Choroid plexus epithelial cell (primary cell): ENCODE measurements at regions not wholly inside any gene's neighbourhood (a gene's known extent, or its start where the extent isn't known, plus 50 kb on each side); places are given as distances from the start of the nearest gene placed in this dataset.
"Not testable (repeated sequence)": the region's sequence is repeated elsewhere in the genome, so short reads cannot be mapped to it uniquely, and the experiment has no call there.

ENCODE experiments used
- DNase-seq: peaks from one replicate; pipeline ENCODE4 v3.0.0-alpha.2; 2010; ENCODE audit warnings: low read depth
- H3K4me3 ChIP-seq: 2 replicates; pipeline ENCODE4 v1.5.1; 2011; ENCODE audit warnings: low read depth, mild to moderate bottlenecking, control low read depth, low read length, moderate library complexity
- CTCF ChIP-seq: conservative IDR thresholded peaks from 2 replicates; pipeline ENCODE4 v1.5.1; 2011; ENCODE audit warnings: low read depth, mild to moderate bottlenecking, control low read depth, inconsistent platforms, low read length, moderate library complexity

- no peak overlapping the region for H3K4me3 ChIP-seq
- DNase-seq: no peak
- no peak for TF ChIP-seq CTCF
Observed at GRCh38 chr3:30321065-30321464, 285.3 kb upstream of the TGFBR2 start.

- DNase-seq, H3K4me3 ChIP-seq: not testable (repeated sequence)
Observed at GRCh38 chr3:30323649-30324048, 282.8 kb upstream of the TGFBR2 start.

- no peak for DNase-seq
- no peak overlapping the region for H3K4me3 ChIP-seq
- no peak for TF ChIP-seq CTCF
Observed at GRCh38 chr3:30324587-30324986, 281.8 kb upstream of the TGFBR2 start.

GRCh38 chr3:30327976-30328375, 278.4 kb upstream of the TGFBR2 start:
- not testable (repeated sequence) for H3K4me3 ChIP-seq, DNase-seq

- not testable (repeated sequence) for H3K4me3 ChIP-seq
Observed at GRCh38 chr3:30328935-30329334, 277.5 kb upstream of the TGFBR2 start.

GRCh38 chr3:30331519-30331918, 274.9 kb upstream of the TGFBR2 start:
- DNase-seq: no peak
- no peak overlapping the region for H3K4me3 ChIP-seq
- TF ChIP-seq CTCF: no peak

More at GRCh38 chr3:30328935-30329334, 277.5 kb upstream of the TGFBR2 start:
- DNase-seq: not testable (repeated sequence)

GRCh38 chr3:30332196-30333021, 274.0 kb upstream of the TGFBR2 start:
- no peak for DNase-seq
- H3K4me3 ChIP-seq: no peak overlapping the region
- no peak for TF ChIP-seq CTCF

- no peak overlapping the region for H3K4me3 ChIP-seq
- TF ChIP-seq CTCF: no peak
- no peak for DNase-seq
Observed at GRCh38 chr3:30333143-30333542, 273.3 kb upstream of the TGFBR2 start.
